Activated gamma-delta T cell treated with anti-CD3 and anti-CD28 coated beads, Interleukin-2, amount 50 U/mL, for 16 hours (primary cell): ENCODE measurements at regions not wholly inside any gene's neighbourhood (a gene's known extent, or its start where the extent isn't known, plus 50 kb on each side); places are given as distances from the start of the nearest gene placed in this dataset.
"Not testable (repeated sequence)": the region's sequence is repeated elsewhere in the genome, so short reads cannot be mapped to it uniquely, and the experiment has no call there.

Experiments
- DNase-seq: peaks from one replicate; pipeline ENCODE4 v3.0.0-alpha.2; 2020; ENCODE audit warnings: low read depth

- no peak for DNase-seq
These were observed 302.1 kb downstream of the CYRIA start for GRCh38 chr2:16363581-16363980.

- no peak for DNase-seq
These were observed 303.0 kb downstream of the CYRIA start for GRCh38 chr2:16362611-16363010.

GRCh38 chr2:16361261-16361995 lies 304.2 kb downstream of the CYRIA start:
- no peak for DNase-seq

- DNase-seq, result no peak
These were observed 305.7 kb downstream of the CYRIA start for GRCh38 chr2:16359961-16360360.

- DNase-seq, result no peak
These were observed 308.4 kb downstream of the CYRIA start for GRCh38 chr2:16357188-16357587.

- no peak for DNase-seq
These were observed 314.1 kb downstream of the CYRIA start for GRCh38 chr2:16351541-16351940.

GRCh38 chr2:16351137-16351536 lies 314.5 kb downstream of the CYRIA start:
- DNase-seq, result no peak

GRCh38 chr2:16350211-16350610 lies 315.4 kb downstream of the CYRIA start:
- no peak for DNase-seq

- no peak for DNase-seq
These were observed 315.8 kb downstream of the CYRIA start for GRCh38 chr2:16349811-16350210.

- DNase-seq, result no peak
These were observed 316.7 kb downstream of the CYRIA start for GRCh38 chr2:16348821-16349515.

GRCh38 chr2:16346671-16347070 lies 319.0 kb downstream of the CYRIA start:
- no peak for DNase-seq

- DNase-seq, result not testable (repeated sequence)
These were observed 320.4 kb downstream of the CYRIA start for GRCh38 chr2:16345231-16345630.

GRCh38 chr2:16339206-16339605 lies 326.4 kb downstream of the CYRIA start:
- DNase-seq, result no peak

- no peak for DNase-seq
These were observed 327.6 kb downstream of the CYRIA start for GRCh38 chr2:16338026-16338425.

- no peak for DNase-seq
These were observed 328.7 kb downstream of the CYRIA start for GRCh38 chr2:16336916-16337315.

GRCh38 chr2:16336491-16336890 lies 329.1 kb downstream of the CYRIA start:
- DNase-seq, result no peak

- DNase-seq, result no peak
These were observed 329.7 kb downstream of the CYRIA start for GRCh38 chr2:16335947-16336346.

- DNase-seq, result no peak
These were observed 330.1 kb downstream of the CYRIA start for GRCh38 chr2:16335604-16335930.

- DNase-seq, result no peak
These were observed 330.6 kb downstream of the CYRIA start for GRCh38 chr2:16334886-16335603.

- no peak for DNase-seq
These were observed 331.3 kb downstream of the CYRIA start for GRCh38 chr2:16334366-16334765.

- DNase-seq, result no peak
These were observed 332.0 kb downstream of the CYRIA start for GRCh38 chr2:16333681-16334080.

GRCh38 chr2:16332681-16333557 lies 332.7 kb downstream of the CYRIA start:
- DNase-seq, result no peak
